MG63 (cell line): ENCODE measurements at regions not wholly inside any gene's neighbourhood (a gene's known extent, or its start where the extent isn't known, plus 50 kb on each side); places are given as distances from the start of the nearest gene placed in this dataset.
"Not testable (repeated sequence)": the region's sequence is repeated elsewhere in the genome, so short reads cannot be mapped to it uniquely, and the experiment has no call there.

Experiments
- DNase-seq: peaks from one replicate; pipeline ENCODE4 v3.0.0-alpha.2; 2020
- H3K27me3 ChIP-seq: fragments of 250-450 bp; sonication (Bioruptor Pico); 2 replicates; pipeline ENCODE4 v1.5.1; 2020; ENCODE audit warnings: mild to moderate bottlenecking, moderate library complexity
- H3K36me3 ChIP-seq: fragments of 250-450 bp; sonication (Bioruptor Pico); 2 replicates; pipeline ENCODE4 v1.5.1; 2020; ENCODE audit warnings: mild to moderate bottlenecking, moderate library complexity
- H3K4me3 ChIP-seq: fragments of 250-450 bp; sonication (Bioruptor Pico); 2 replicates; pipeline ENCODE4 v1.5.1; 2020; ENCODE audit warnings: mild to moderate bottlenecking, moderate library complexity
- H3K9me3 ChIP-seq: fragments of 250-450 bp; sonication (Bioruptor Pico); 2 replicates; pipeline ENCODE4 v1.5.1; 2020; ENCODE audit warnings: mild to moderate bottlenecking, moderate library complexity

GRCh38 chr13:88188986-88189385, 517.8 kb downstream of the SLITRK5 start:
- Histone ChIP-seq H3K27me3 (no peaks in the 10 kb centered on the region), H3K36me3 (no peaks in the 10 kb centered on the region), H3K9me3 (no peaks in the 10 kb centered on the region), H3K4me3 (no peak overlapping the region)
- no peak for DNase-seq

- H3K36me3 ChIP-seq = no peaks in the 10 kb centered on the region
- no peaks in the 10 kb centered on the region for H3K27me3 ChIP-seq
- no peaks in the 10 kb centered on the region for H3K9me3 ChIP-seq
- no peak for DNase-seq
- no peak overlapping the region for H3K4me3 ChIP-seq
Measured at GRCh38 chr13:88189728-88190127, 518.6 kb downstream of the SLITRK5 start.

- DNase-seq = no peak
- Histone ChIP-seq H3K9me3 (no peaks in the 10 kb centered on the region), H3K4me3 (no peak overlapping the region), H3K36me3 (no peaks in the 10 kb centered on the region), H3K27me3 (no peaks in the 10 kb centered on the region)
Measured at GRCh38 chr13:88196106-88196505, 524.9 kb downstream of the SLITRK5 start.

GRCh38 chr13:88217372-88217771, 546.2 kb downstream of the SLITRK5 start:
- no peaks in the 10 kb centered on the region for H3K27me3 ChIP-seq
- no peaks in the 10 kb centered on the region for H3K9me3 ChIP-seq
- H3K36me3 ChIP-seq = no peaks in the 10 kb centered on the region
- DNase-seq = no peak
- no peak overlapping the region for H3K4me3 ChIP-seq

- no peaks in the 10 kb centered on the region for H3K9me3 ChIP-seq
- H3K36me3 ChIP-seq = no peaks in the 10 kb centered on the region
- no peak overlapping the region for H3K4me3 ChIP-seq
- no peaks in the 10 kb centered on the region for H3K27me3 ChIP-seq
- no peak for DNase-seq
Measured at GRCh38 chr13:88217883-88218282, 546.7 kb downstream of the SLITRK5 start.

- Histone ChIP-seq H3K9me3 (no peaks in the 10 kb centered on the region), H3K4me3 (no peak overlapping the region), H3K36me3 (no peaks in the 10 kb centered on the region), H3K27me3 (no peaks in the 10 kb centered on the region)
- no peak for DNase-seq
Measured at GRCh38 chr13:88223958-88224357, 552.8 kb downstream of the SLITRK5 start.

DNA sequence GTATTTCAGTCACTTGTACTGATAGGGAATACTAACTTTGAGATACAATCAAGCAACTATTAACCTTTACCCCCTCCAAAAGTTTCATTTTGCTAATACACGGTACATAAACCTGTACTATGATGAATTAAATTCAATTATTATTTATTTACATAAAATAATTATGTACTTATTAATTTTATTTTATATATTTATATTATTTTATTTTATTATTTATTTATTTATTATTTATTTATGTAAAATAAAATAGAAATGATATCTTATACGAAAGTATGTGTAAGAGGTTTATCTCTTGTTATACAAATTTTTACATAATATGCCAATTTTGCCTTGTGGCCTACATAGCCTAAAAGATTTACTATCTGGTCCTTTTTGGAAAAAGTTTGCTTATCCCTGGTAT, 564.3 kb downstream of the SLITRK5 start:
- no peaks in the 10 kb centered on the region for H3K36me3 ChIP-seq
- no peak for DNase-seq
- no peaks in the 10 kb centered on the region for H3K9me3 ChIP-seq
- H3K27me3 ChIP-seq = no peaks in the 10 kb centered on the region
- no peak overlapping the region for H3K4me3 ChIP-seq

DNA sequence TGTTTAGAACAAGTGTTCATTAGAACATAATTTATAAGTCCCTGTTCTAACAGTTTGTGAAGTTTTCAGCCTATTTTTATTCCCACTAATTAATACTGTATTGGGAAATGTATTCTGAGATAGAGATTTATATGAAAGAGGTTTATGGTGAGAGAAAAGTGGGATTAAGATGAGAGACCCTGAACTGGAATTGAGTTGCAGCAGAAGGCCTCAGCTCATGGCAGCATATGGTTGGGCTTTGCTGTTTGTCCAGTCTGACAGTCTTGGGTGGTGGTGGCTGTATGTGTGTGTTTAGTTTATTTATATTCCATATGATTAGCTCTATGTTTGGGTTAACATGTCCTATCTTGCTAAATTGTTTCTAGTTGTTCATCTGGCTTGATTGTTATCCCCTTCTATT, 575.1 kb downstream of the SLITRK5 start:
- DNase-seq = no peak
- no peaks in the 10 kb centered on the region for H3K36me3 ChIP-seq

DNA sequence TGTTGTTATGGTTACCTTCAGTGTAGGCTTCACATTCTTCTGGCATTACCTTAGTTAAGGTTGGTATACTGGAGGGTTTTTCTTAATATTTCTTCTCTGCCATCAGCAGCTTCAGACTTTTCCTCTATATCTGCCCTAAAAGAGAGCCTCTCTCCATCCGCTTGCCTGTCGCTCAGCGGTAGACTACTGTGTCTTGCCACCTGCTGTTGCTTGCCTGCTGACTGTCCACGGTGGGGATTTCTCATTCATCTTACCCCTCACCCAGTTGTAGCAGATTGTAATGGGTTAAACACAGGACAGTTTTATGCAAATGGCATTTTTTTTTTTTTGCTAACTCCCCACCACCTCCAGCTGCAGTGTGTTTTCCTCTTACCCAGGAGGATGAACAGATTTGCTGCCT, 577.2 kb downstream of the SLITRK5 start:
- Histone ChIP-seq H3K36me3 (no peaks in the 10 kb centered on the region), H3K4me3 (no peak overlapping the region), H3K9me3 (no peaks in the 10 kb centered on the region), H3K27me3 (no peaks in the 10 kb centered on the region)
- no peak for DNase-seq

More for the DNA sequence above, 575.1 kb downstream of the SLITRK5 start:
- Histone ChIP-seq H3K9me3 (no peaks in the 10 kb centered on the region), H3K4me3 (no peak overlapping the region), H3K27me3 (no peaks in the 10 kb centered on the region)

- no peaks in the 10 kb centered on the region for H3K27me3 ChIP-seq
- no peaks in the 10 kb centered on the region for H3K36me3 ChIP-seq
- no peaks in the 10 kb centered on the region for H3K9me3 ChIP-seq
- no peak overlapping the region for H3K4me3 ChIP-seq
- DNase-seq = no peak
Measured at GRCh38 chr13:88257706-88258105, 586.5 kb downstream of the SLITRK5 start.

GRCh38 chr13:88263808-88264207, 592.6 kb downstream of the SLITRK5 start:
- no peak for DNase-seq
- Histone ChIP-seq H3K9me3 (no peaks in the 10 kb centered on the region; the same call in 1 of the 2 replicates), H3K4me3 (no peak overlapping the region), H3K27me3 (no peaks in the 10 kb centered on the region), H3K36me3 (no peaks in the 10 kb centered on the region)

DNA sequence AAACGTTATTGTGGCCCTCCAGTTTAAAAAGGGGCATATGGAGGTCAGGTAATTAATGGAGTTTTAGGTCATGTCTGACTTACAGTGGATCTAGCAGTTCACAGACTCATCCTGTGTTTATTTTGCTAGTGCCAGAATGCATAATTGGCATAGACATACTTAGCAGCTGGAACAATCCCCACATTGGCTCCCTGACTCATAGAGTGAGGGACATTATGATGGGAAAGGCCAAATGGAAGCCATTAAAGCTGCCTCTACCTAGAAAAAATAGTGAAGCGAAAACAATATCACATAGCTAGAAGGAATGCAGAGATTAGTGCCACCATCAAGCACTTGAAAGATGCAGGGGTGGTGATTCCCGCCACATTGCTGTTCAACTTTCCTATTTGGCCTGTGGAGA, 610.7 kb downstream of the SLITRK5 start:
- no peak overlapping the region for H3K4me3 ChIP-seq
- no peaks in the 10 kb centered on the region for H3K9me3 ChIP-seq

GRCh38 chr13:88285329-88285728, 614.2 kb downstream of the SLITRK5 start:
- Histone ChIP-seq H3K9me3 (no peaks in the 10 kb centered on the region), H3K36me3 (no peaks in the 10 kb centered on the region), H3K4me3 (no peak overlapping the region), H3K27me3 (no peaks in the 10 kb centered on the region)
- DNase-seq = no peak

More for the DNA sequence above, 610.7 kb downstream of the SLITRK5 start:
- H3K36me3 ChIP-seq = no peaks in the 10 kb centered on the region
- DNase-seq = peak; percentile 36
- H3K27me3 ChIP-seq = no peaks in the 10 kb centered on the region

GRCh38 chr13:88288326-88288725, 617.2 kb downstream of the SLITRK5 start:
- DNase-seq = no peak
- H3K9me3 ChIP-seq = no peaks in the 10 kb centered on the region
- no peak overlapping the region for H3K4me3 ChIP-seq
- H3K36me3 ChIP-seq = no peaks in the 10 kb centered on the region
- H3K27me3 ChIP-seq = no peaks in the 10 kb centered on the region

GRCh38 chr13:88291731-88292130, 620.6 kb downstream of the SLITRK5 start:
- DNase-seq, H3K27me3 ChIP-seq, H3K9me3 ChIP-seq, H3K36me3 ChIP-seq, H3K4me3 ChIP-seq: not testable (repeated sequence)

GRCh38 chr13:88294368-88294767, 623.2 kb downstream of the SLITRK5 start:
- H3K4me3 ChIP-seq = no peak overlapping the region
- DNase-seq = no peak
- H3K27me3 ChIP-seq = no peaks in the 10 kb centered on the region
- H3K9me3 ChIP-seq = no peaks in the 10 kb centered on the region
- no peaks in the 10 kb centered on the region for H3K36me3 ChIP-seq

GRCh38 chr13:88303157-88303556, 632.0 kb downstream of the SLITRK5 start:
- Histone ChIP-seq H3K4me3 (no peak overlapping the region), H3K27me3 (no peaks in the 10 kb centered on the region), H3K9me3 (no peaks in the 10 kb centered on the region), H3K36me3 (no peaks in the 10 kb centered on the region)
- DNase-seq = no peak

DNA sequence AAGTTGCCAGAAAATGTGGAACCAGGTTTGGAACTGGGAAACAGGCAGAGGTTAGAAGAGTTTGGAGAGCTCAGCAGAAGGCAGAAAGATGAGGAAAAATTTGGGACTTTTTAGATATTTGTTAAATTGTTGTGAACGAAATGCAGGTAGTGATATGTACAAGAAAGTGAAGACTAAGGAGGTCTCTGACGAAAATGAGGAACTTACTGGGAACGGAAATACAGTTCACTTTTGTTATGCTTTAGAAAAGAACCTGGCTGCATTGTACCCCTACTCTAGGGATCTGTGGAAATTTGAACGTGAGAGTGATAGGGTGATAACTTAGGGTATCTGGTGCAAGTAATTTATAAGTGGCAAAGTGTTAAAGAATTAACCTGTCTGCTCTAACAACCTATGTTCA, 632.4 kb downstream of the SLITRK5 start:
- no peaks in the 10 kb centered on the region for H3K9me3 ChIP-seq
- no peak overlapping the region for H3K4me3 ChIP-seq
- DNase-seq = no peak
- no peaks in the 10 kb centered on the region for H3K36me3 ChIP-seq
- no peaks in the 10 kb centered on the region for H3K27me3 ChIP-seq

- no peaks in the 10 kb centered on the region for H3K9me3 ChIP-seq
- H3K4me3 ChIP-seq = no peak overlapping the region
- H3K36me3 ChIP-seq = no peaks in the 10 kb centered on the region
- no peak for DNase-seq
- H3K27me3 ChIP-seq = no peaks in the 10 kb centered on the region
Measured at GRCh38 chr13:88314496-88314895, 643.3 kb downstream of the SLITRK5 start.
